Vagina (tissue), 2 donors: ENCODE measurements at regions not wholly inside any gene's neighbourhood (a gene's known extent, or its start where the extent isn't known, plus 50 kb on each side); places are given as distances from the start of the nearest gene placed in this dataset.

ENCODE experiments used
- DNase-seq, 2 donors: peaks; one replicate each; pipeline ENCODE4 v3.0.0-alpha.2; 2017; ENCODE audit errors: extremely low spot score in 2 of 2
- H3K27ac ChIP-seq: fragments of 200-600 bp; sonication (generic); one replicate; pipeline ENCODE4 v1.5.1; 2019
- H3K27me3 ChIP-seq: fragments of 200-600 bp; sonication (generic); one replicate; pipeline ENCODE4 v1.5.1; 2019
- H3K36me3 ChIP-seq, 2 donors: fragments of 200-600 bp; sonication (generic); one replicate each; pipeline ENCODE4 v1.5.1; 2017 to 2019
- H3K4me1 ChIP-seq: fragments of 200-600 bp; sonication (generic); one replicate; pipeline ENCODE4 v1.5.1; 2019
- H3K4me3 ChIP-seq, 2 donors: fragments of 200-600 bp; sonication (generic); 1 replicate in 1 of 2; 2 replicates in 1 of 2; pipeline ENCODE4 v1.5.1; 2016 to 2019
- H3K9me3 ChIP-seq: fragments of 200-600 bp; sonication (generic); one replicate; pipeline ENCODE4 v1.5.1; 2019
- POLR2A ChIP-seq, 2 donors: fragments of 450-650 bp; IDR thresholded peaks; one replicate each; pipeline ENCODE4 v1.6.1; 2017; ENCODE audit warnings: antibody characterized with exemption in 2 of 2, mild to moderate bottlenecking in 2 of 2, moderate library complexity in 2 of 2
- POLR2AphosphoS5 ChIP-seq, 2 donors: sonication (generic); formaldehyde crosslinking; IDR thresholded peaks; one replicate each; pipeline ENCODE4 v1.9.0; 2017; ENCODE audit warnings: antibody characterized with exemption in 2 of 2, mild to moderate bottlenecking in 2 of 2, low read depth in 1 of 2; ENCODE audit not compliant: insufficient read depth in 1 of 2
- intact Hi-C: fragments of 100-400 bp; cut with DNase I; formaldehyde crosslinking; loops from one replicate; pipeline ENCODE4 v1.15.1; 2023
- TF ChIP-seq, protein P1 (sequence below), 3 experiments: fragments of 450-650 bp in 2 of 3; fragments of 200-600 bp in 1 of 3; sonication (generic) in 1 of 3; IDR thresholded peaks; one replicate each; pipeline ENCODE4 v1.5.1; 2017 to 2019; ENCODE audit warnings: antibody characterized with exemption in 3 of 3, mild to moderate bottlenecking in 2 of 3, moderate library complexity in 2 of 3

DNA sequence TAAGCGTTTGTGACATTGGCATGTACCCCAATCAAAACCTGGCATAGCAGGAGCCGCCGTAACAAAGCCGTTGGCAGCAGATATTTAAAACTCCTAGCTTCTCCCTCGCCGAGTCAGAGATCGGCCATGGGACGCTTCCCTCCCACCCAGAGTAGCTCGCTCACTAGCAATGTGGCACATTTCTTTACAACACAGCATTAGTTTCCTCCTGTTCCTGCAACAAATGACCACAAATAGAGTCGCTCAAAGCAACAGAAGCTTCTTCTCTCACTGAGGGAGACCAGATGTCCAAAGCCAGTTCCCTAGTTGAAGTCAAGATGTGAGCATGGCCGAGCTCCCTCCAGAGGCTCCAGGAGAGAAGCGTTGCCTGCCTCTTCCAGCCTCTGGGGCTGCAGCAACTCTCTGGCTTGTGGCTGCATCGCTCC, 106.7 kb downstream of the RBFOX3 start:
- DNase-seq = no peak
- Histone ChIP-seq H3K27ac (no peak overlapping the region), H3K4me1 (no peaks in the 10 kb centered on the region), H3K27me3 (no peaks in the 10 kb centered on the region), H3K4me3 (no peak overlapping the region), H3K36me3 (no peaks in the 10 kb centered on the region), H3K9me3 (no peaks in the 10 kb centered on the region)
- intact Hi-C loops = no loop called here
- TF ChIP-seq, protein P1, sequence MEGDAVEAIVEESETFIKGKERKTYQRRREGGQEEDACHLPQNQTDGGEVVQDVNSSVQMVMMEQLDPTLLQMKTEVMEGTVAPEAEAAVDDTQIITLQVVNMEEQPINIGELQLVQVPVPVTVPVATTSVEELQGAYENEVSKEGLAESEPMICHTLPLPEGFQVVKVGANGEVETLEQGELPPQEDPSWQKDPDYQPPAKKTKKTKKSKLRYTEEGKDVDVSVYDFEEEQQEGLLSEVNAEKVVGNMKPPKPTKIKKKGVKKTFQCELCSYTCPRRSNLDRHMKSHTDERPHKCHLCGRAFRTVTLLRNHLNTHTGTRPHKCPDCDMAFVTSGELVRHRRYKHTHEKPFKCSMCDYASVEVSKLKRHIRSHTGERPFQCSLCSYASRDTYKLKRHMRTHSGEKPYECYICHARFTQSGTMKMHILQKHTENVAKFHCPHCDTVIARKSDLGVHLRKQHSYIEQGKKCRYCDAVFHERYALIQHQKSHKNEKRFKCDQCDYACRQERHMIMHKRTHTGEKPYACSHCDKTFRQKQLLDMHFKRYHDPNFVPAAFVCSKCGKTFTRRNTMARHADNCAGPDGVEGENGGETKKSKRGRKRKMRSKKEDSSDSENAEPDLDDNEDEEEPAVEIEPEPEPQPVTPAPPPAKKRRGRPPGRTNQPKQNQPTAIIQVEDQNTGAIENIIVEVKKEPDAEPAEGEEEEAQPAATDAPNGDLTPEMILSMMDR (IDR thresholded peaks at IDR 0.05) = no peak
- TF ChIP-seq POLR2A (IDR thresholded peaks at IDR 0.05) (no peak), POLR2AphosphoS5 (IDR thresholded peaks at IDR 0.05; ENCODE audit: insufficient read depth in 1 of 2, low read depth in 1 of 2) (no peak)

DNA sequence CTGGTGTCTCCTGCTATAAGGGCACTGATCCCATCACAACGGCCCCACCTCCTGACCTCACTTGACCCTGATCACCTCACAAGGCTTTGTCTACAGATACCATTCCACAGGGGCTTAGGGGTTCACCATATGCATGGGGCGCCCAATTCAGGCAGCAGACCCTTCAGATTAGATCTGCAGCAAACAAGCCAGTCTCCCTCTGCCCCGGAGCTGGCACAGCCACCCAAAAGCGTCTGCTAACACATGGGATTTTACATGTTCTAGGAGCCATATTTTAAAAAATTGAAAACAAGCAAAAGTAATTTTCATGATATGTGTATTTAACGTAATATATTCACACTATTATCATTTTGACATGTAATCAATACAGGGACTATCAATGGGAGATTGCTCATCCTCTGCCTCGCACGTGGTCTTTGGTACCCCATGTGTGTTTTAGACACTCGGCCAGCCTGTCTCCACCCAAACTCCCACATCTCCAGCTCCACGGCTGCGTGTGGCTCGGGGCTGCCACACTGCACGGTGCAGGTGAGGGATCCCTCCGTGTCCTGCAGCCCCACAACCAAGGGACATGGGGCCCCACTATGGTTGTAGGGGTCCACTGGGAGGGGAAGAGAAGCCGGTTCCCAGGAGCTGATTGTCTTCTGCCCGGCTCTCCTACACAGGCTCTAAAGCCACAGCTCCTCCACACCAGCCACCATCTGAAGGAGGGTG, 107.6 kb downstream of the RBFOX3 start:
- intact Hi-C loops = no loop called here
- H3K27me3 ChIP-seq = no peaks in the 10 kb centered on the region

DNA sequence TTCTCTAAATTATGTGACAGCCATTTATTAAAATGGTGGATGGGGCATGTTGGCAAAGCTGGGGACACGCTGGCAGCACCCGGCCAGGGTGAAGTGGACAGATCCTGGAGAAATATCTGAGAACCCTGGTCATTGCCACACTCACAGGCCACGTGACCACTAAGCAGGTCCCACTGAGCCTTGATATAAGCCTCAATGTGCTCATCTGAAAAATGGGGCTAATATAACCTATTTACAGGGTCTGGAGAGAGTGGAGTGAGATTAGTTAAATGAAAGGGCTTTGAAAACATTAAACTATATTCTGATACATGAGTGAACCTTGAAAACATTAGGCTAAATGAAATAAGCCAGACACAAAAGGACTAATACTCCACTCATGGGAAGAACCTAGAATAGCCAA, 108.9 kb downstream of the RBFOX3 start:
- intact Hi-C loops = no loop called here

More for the DNA sequence above, 107.6 kb downstream of the RBFOX3 start:
- Histone ChIP-seq H3K4me3 (no peak overlapping the region), H3K27ac (no peak overlapping the region), H3K36me3 (no peaks in the 10 kb centered on the region), H3K9me3 (no peaks in the 10 kb centered on the region), H3K4me1 (no peaks in the 10 kb centered on the region)
- TF ChIP-seq POLR2A (IDR thresholded peaks at IDR 0.05) = no peak
- DNase-seq = no peak

DNA sequence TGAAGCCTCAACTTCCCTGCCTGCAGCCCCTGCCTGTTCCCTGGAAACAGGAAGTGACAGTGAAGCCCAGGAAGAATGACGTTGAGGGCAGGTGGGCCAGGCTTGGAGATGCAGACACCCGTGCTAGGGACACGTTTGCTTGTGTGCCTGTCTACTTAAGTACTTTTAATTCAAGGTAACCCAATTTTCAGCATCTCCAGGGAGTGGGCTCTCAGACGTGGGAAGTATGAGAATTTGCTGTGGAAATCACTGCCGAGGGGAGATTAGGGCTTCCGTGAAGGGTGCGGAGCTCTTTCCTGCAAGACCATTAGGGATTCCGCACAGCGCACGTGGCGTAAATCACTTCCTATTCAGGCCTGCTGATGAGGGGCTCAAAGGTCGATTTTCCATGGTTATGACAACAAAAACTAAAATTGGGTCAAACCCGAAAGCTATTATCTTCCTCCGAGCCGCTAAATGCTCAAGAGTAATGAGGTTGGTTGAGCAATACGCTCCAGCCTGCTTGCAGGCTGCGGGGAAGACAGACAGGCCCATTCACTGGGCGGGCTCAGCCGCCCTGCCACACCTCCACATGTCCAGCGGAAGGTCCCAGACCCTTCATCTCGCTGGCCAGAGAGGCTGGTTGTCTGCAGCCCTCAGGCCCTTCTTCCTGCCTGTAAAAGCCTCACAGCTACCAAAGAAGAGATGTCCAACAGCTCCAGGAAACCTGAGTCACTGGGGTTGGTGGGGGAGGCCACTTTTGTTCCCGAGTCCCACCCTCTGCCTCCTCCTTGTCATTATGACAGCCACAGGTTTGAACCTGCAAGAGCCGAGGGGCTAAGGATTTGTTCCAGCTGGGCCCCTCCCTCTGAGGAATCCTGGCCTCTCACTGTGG, 109.9 kb downstream of the RBFOX3 start:
- H3K27me3 ChIP-seq = no peaks in the 10 kb centered on the region
- H3K36me3 ChIP-seq = no peaks in the 10 kb centered on the region
- no peak for DNase-seq
- no peak overlapping the region for H3K27ac ChIP-seq
- TF ChIP-seq POLR2A (IDR thresholded peaks at IDR 0.05) = no peak
- TF ChIP-seq POLR2AphosphoS5 (IDR thresholded peaks at IDR 0.05; ENCODE audit: insufficient read depth in 1 of 2, low read depth in 1 of 2) = no peak
- TF ChIP-seq, protein P1 (IDR thresholded peaks at IDR 0.05) = no peak
- no peaks in the 10 kb centered on the region for H3K9me3 ChIP-seq
- H3K4me3 ChIP-seq = no peak overlapping the region
- intact Hi-C loops = no loop called here
- H3K4me1 ChIP-seq = no peaks in the 10 kb centered on the region

More for the DNA sequence above, 108.9 kb downstream of the RBFOX3 start:
- Histone ChIP-seq H3K36me3 (no peaks in the 10 kb centered on the region), H3K27me3 (no peaks in the 10 kb centered on the region), H3K4me3 (no peak overlapping the region), H3K4me1 (no peaks in the 10 kb centered on the region), H3K27ac (no peak overlapping the region), H3K9me3 (no peaks in the 10 kb centered on the region)
- DNase-seq = no peak
- TF ChIP-seq, protein P1 (IDR thresholded peaks at IDR 0.05) = no peak
- TF ChIP-seq POLR2AphosphoS5 (IDR thresholded peaks at IDR 0.05; ENCODE audit: insufficient read depth in 1 of 2, low read depth in 1 of 2) (no peak), POLR2A (IDR thresholded peaks at IDR 0.05) (no peak)

DNA sequence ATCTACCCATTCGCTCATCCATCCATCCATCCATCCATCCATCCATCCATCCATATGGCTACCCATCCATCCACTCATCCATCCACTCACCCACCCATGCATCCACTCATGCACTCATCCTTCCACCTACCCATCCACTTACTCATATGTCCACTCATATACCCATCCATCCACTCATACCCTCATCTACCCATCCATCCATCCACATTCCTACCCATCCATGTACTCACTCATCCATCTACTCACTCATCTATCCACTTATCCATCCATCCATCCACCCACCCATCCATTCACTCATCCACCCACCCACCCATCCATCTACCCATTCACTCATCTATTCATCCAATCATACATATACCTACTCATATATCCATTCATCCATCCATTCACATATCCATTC, 112.0 kb downstream of the RBFOX3 start:
- Histone ChIP-seq H3K9me3 (no peaks in the 10 kb centered on the region), H3K4me1 (no peaks in the 10 kb centered on the region), H3K4me3 (no peak overlapping the region), H3K27ac (no peak overlapping the region), H3K36me3 (no peaks in the 10 kb centered on the region), H3K27me3 (no peaks in the 10 kb centered on the region)
- DNase-seq = no peak
- intact Hi-C loops = no loop called here
- TF ChIP-seq, protein P1 (IDR thresholded peaks at IDR 0.05) = no peak
- TF ChIP-seq POLR2AphosphoS5 (IDR thresholded peaks at IDR 0.05; ENCODE audit: insufficient read depth in 1 of 2, low read depth in 1 of 2) (no peak), POLR2A (IDR thresholded peaks at IDR 0.05) (no peak)
